ENCODE measurements at regions not wholly inside any gene's neighbourhood (a gene's known extent, or its start where the extent isn't known, plus 50 kb on each side); places are given as distances from the start of the nearest gene placed in this dataset.

GRCh38 chr1:69294171-69294570 is 273.6 kb upstream of the LRRC7 start:
- TF ChIP-seq RAD21 (IDR thresholded peaks at IDR 0.05) (no peak), CTCF (IDR thresholded peaks at IDR 0.05; ENCODE audit: low read depth, low read length, missing input control) (no peak), EGR1 (IDR thresholded peaks at IDR 0.05; ENCODE audit: low read depth in 2 of 2) (no peak), REST (IDR thresholded peaks at IDR 0.05) (no peak), YY1 (IDR thresholded peaks at IDR 0.05) (no peak), GABPA (IDR thresholded peaks at IDR 0.05 in 1 of 2, conservative IDR thresholded peaks at IDR 0.05 in 1 of 2) (no peak), ZBTB33 (IDR thresholded peaks at IDR 0.05) (no peak), NR2F2 (IDR thresholded peaks at IDR 0.05) (no peak)
